Astrocyte (in vitro differentiated cells and primary cell): ENCODE measurements at regions not wholly inside any gene's neighbourhood (a gene's known extent, or its start where the extent isn't known, plus 50 kb on each side); places are given as distances from the start of the nearest gene placed in this dataset.
A peak's percentile ranks its signal among the peaks of the same experiment; 100 is the strongest.

Experiments used
- DNase-seq: peaks from one replicate; pipeline ENCODE4 v3.0.0-alpha.2; 2010; ENCODE audit warnings: low read depth
- FAIRE-seq: peaks from 2 replicates; lab custom pipeline; 2011; peaks lifted over from hg19 to GRCh38; lab: Jason Lieb, UNC
- H2AFZ ChIP-seq: 2 replicates; pipeline ENCODE4 v1.6.0; 2012; ENCODE audit warnings: low read depth, low read length, inconsistent platforms
- H3K27ac ChIP-seq: 2 replicates; pipeline ENCODE4 v1.5.1; 2011; ENCODE audit warnings: low read depth, low read length, inconsistent platforms
- H3K27me3 ChIP-seq: 2 replicates; pipeline ENCODE4 v1.6.0; 2011; ENCODE audit warnings: low read length, inconsistent platforms; ENCODE audit not compliant: insufficient read depth
- H3K36me3 ChIP-seq: 2 replicates; pipeline ENCODE4 v1.5.1; 2011; ENCODE audit warnings: low read length, inconsistent platforms; ENCODE audit not compliant: insufficient read depth
- H3K4me1 ChIP-seq: 2 replicates; pipeline ENCODE4 v1.5.1; 2011; ENCODE audit warnings: low read length, inconsistent platforms; ENCODE audit not compliant: insufficient read depth
- H3K4me2 ChIP-seq: 2 replicates; pipeline ENCODE4 v1.6.0; 2012; ENCODE audit warnings: low read length, inconsistent platforms
- H3K4me3 ChIP-seq: 2 replicates; pipeline ENCODE4 v1.5.1; 2011; ENCODE audit warnings: low read depth, mild to moderate bottlenecking, low read length, inconsistent platforms; ENCODE audit not compliant: insufficient read depth
- H3K79me2 ChIP-seq: 2 replicates; pipeline ENCODE4 v1.6.0; 2012; ENCODE audit warnings: mild to moderate bottlenecking, low read length, inconsistent platforms; ENCODE audit not compliant: insufficient read depth
- H3K9ac ChIP-seq: 2 replicates; pipeline ENCODE4 v1.6.0; 2012; ENCODE audit warnings: mild to moderate bottlenecking, low read length, inconsistent platforms
- H3K9me3 ChIP-seq: 2 replicates; pipeline ENCODE4 v1.5.1; 2012; ENCODE audit warnings: low read depth, mild to moderate bottlenecking, low read length, inconsistent platforms; ENCODE audit not compliant: insufficient read depth
- H4K20me1 ChIP-seq: 2 replicates; pipeline ENCODE4 v1.6.0; 2012; ENCODE audit warnings: low read length, inconsistent platforms; ENCODE audit not compliant: insufficient read depth
- H3K27ac Mint-ChIP-seq: one replicate; pipeline ENCODE4 v1.8.0; 2021; ENCODE audit warnings: mild to moderate bottlenecking, mixed read lengths; ENCODE audit not compliant: unreplicated experiment
- H3K27me3 Mint-ChIP-seq: one replicate; pipeline ENCODE4 v1.8.0; 2021; ENCODE audit warnings: low read depth, mixed read lengths; ENCODE audit not compliant: unreplicated experiment
- H3K36me3 Mint-ChIP-seq: one replicate; pipeline ENCODE4 v1.8.0; 2021; ENCODE audit warnings: low read depth, mixed read lengths; ENCODE audit not compliant: unreplicated experiment
- H3K4me1 Mint-ChIP-seq: one replicate; pipeline ENCODE4 v1.8.0; 2021; ENCODE audit warnings: low read depth, mixed read lengths; ENCODE audit not compliant: unreplicated experiment
- H3K4me3 Mint-ChIP-seq: one replicate; pipeline ENCODE4 v1.8.0; 2021; ENCODE audit warnings: mild to moderate bottlenecking, moderate library complexity, mixed read lengths; ENCODE audit not compliant: unreplicated experiment
- H3K9me3 Mint-ChIP-seq: one replicate; pipeline ENCODE4 v1.8.0; 2021; ENCODE audit warnings: mild to moderate bottlenecking, mixed read lengths; ENCODE audit not compliant: unreplicated experiment
- CTCF ChIP-seq: IDR thresholded peaks from 2 replicates; pipeline ENCODE4 v1.5.1; 2011; ENCODE audit warnings: low read depth, mild to moderate bottlenecking, inconsistent platforms, low read length, moderate library complexity; ENCODE audit not compliant: insufficient read depth
- EZH2 ChIP-seq: IDR thresholded peaks from 2 replicates; pipeline ENCODE4 v1.6.1; 2012; ENCODE audit warnings: mild to moderate bottlenecking, low read length, inconsistent platforms; ENCODE audit not compliant: insufficient read depth

GRCh38 chr18:65968239-65969004, 217.6 kb downstream of the CDH7 start:
- Histone ChIP-seq H2AFZ (no peak overlapping the region), H3K4me2 (no peak overlapping the region), H3K4me1 (no peaks in the 10 kb centered on the region), H3K4me3 (no peak overlapping the region), H3K9ac (no peak overlapping the region), H3K79me2 (no peaks in the 10 kb centered on the region), H3K27ac (no peak overlapping the region), H4K20me1 (no peaks in the 10 kb centered on the region), H3K27me3 (no peaks in the 10 kb centered on the region), H3K9me3 (no peaks in the 10 kb centered on the region), H3K36me3 (no peaks in the 10 kb centered on the region)
- FAIRE-seq (no peak), DNase-seq (no peak)
- H3K4me3 Mint-ChIP-seq, result no peak overlapping the region
- H3K27me3 Mint-ChIP-seq, result no peaks in the 10 kb centered on the region
- H3K4me1 Mint-ChIP-seq, result no peaks in the 10 kb centered on the region
- TF ChIP-seq CTCF (peak; percentile 32), EZH2 (no peak)
- H3K9me3 Mint-ChIP-seq, result no peaks in the 10 kb centered on the region
- H3K36me3 Mint-ChIP-seq, result no peaks in the 10 kb centered on the region
- H3K27ac Mint-ChIP-seq, result no peak overlapping the region

- no peak overlapping the region for H2AFZ ChIP-seq
- H3K4me1 Mint-ChIP-seq, result no peaks in the 10 kb centered on the region
- no peak for DNase-seq
- FAIRE-seq, result no peak
- no peak overlapping the region for H3K4me2 ChIP-seq
- no peaks in the 10 kb centered on the region for H3K27me3 Mint-ChIP-seq
- no peak overlapping the region for H3K4me3 Mint-ChIP-seq
- H4K20me1 ChIP-seq, result no peaks in the 10 kb centered on the region
- no peak overlapping the region for H3K27ac ChIP-seq
- no peak overlapping the region for H3K4me3 ChIP-seq
- H3K36me3 ChIP-seq, result no peaks in the 10 kb centered on the region
- H3K4me1 ChIP-seq, result no peaks in the 10 kb centered on the region
- H3K79me2 ChIP-seq, result no peaks in the 10 kb centered on the region
- H3K27me3 ChIP-seq, result no peaks in the 10 kb centered on the region
- no peaks in the 10 kb centered on the region for H3K36me3 Mint-ChIP-seq
- H3K9me3 Mint-ChIP-seq, result no peaks in the 10 kb centered on the region
- TF ChIP-seq CTCF (no peak), EZH2 (no peak)
- H3K9me3 ChIP-seq, result peaks cover 4% of the 10 kb centered on the region
- no peak overlapping the region for H3K9ac ChIP-seq
- no peak overlapping the region for H3K27ac Mint-ChIP-seq
Measured at GRCh38 chr18:65955747-65956146, 204.9 kb downstream of the CDH7 start.

GRCh38 chr18:65954372-65954771, 203.6 kb downstream of the CDH7 start:
- Histone ChIP-seq H3K27me3 (no peaks in the 10 kb centered on the region), H3K9me3 (peaks cover 4% of the 10 kb centered on the region), H3K4me3 (no peak overlapping the region), H3K36me3 (no peaks in the 10 kb centered on the region), H3K79me2 (no peaks in the 10 kb centered on the region), H3K4me1 (no peaks in the 10 kb centered on the region), H2AFZ (no peak overlapping the region), H3K27ac (no peak overlapping the region), H3K9ac (no peak overlapping the region), H4K20me1 (no peaks in the 10 kb centered on the region), H3K4me2 (no peak overlapping the region)
- Mint-ChIP-seq H3K9me3 (no peaks in the 10 kb centered on the region), H3K4me3 (no peak overlapping the region), H3K4me1 (no peaks in the 10 kb centered on the region), H3K27ac (no peak overlapping the region), H3K36me3 (no peaks in the 10 kb centered on the region), H3K27me3 (no peaks in the 10 kb centered on the region)
- TF ChIP-seq CTCF (no peak), EZH2 (no peak)
- no peak for DNase-seq
- FAIRE-seq, result no peak
